ENCODE measurements at regions not wholly inside any gene's neighbourhood (a gene's known extent, or its start where the extent isn't known, plus 50 kb on each side); places are given as distances from the start of the nearest gene placed in this dataset.

DNA sequence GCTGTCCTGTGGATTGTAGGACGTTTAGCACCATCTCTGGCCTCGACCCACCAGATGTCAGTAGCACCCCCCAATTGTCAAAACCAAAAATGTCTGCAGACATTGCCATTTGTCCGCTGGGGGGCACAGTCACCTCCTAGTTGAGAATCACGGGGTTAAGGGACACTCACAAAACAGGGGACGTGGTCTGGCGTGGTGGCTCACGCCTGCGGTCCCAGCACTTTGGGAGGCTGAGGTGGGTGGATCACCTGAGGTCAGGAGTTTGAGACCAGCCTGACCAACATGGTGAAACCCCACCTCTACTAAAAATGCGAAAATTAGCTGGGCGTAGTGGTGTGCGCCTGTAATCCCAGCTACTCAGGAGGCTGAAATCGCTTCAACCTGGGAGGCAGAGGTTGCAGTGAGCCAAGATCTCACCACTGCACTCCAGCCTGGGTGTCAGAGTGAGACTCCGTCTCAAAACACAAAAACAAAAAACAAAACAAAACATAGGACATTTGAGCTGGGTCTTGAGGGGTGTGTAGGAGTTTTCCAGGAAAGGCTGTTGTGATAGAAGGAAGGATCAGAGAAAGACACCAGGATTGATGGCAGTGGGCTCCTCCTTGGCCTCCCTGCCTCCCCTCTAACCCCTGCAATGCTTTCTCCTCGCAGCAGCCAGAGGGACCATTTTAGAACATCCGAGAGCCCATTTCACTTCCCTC is 171.8 kb upstream of the GSE1 start:
- TF ChIP-seq POLR2A (IDR thresholded peaks at IDR 0.05; ENCODE audit: low read depth, low read length) (no peak), POLR2AphosphoS5 (IDR thresholded peaks at IDR 0.05; ENCODE audit: low read depth, low read length) (no peak), TAF1 (IDR thresholded peaks at IDR 0.05; ENCODE audit: low read depth, low read length) (no peak), PAX5 (IDR thresholded peaks at IDR 0.05; ENCODE audit: insufficient read depth, low read length, severe bottlenecking) (no peak)

Data from GM12891 (cell line).